A549 (cell line): ENCODE measurements at regions not wholly inside any gene's neighbourhood (a gene's known extent, or its start where the extent isn't known, plus 50 kb on each side); places are given as distances from the start of the nearest gene placed in this dataset.

Experiments used
- ATAC-seq, 2 experiments: fragments of 200-7000 bp in 1 of 2; fragments of >200 bp in 1 of 2; cut with Nextera tagmentation in 1 of 2; cut with Tn5 transposase in 1 of 2; 3 replicates each; pipeline versions ENCODE4 v1.8.0 to v1.9.1; 2018 to 2020; ENCODE audit warnings: mild to moderate bottlenecking in 1 of 2, moderate library complexity in 1 of 2
- CTCF ChIA-PET: fragments of 300-600 bp; sonication (Branson Sonifier 250); formaldehyde crosslinking; extraction: SDS; loops from one replicate; lab custom pipeline; 2021; ENCODE audit warnings: antibody characterized with exemption, inconsistent platforms; lab: Yijun Ruan, JAX
- POLR2A ChIA-PET: fragments of 350-600 bp; formaldehyde crosslinking; extraction: SDS; loops from one replicate; lab custom pipeline; 2021; ENCODE audit warnings: antibody characterized with exemption, inconsistent platforms; lab: Yijun Ruan, JAX
- DNase-seq, 2 experiments: peaks; one replicate each; pipeline versions ENCODE4 v3.0.0 to v3.0.0-alpha.2; 2011 to 2016; ENCODE audit warnings: low read depth in 1 of 2, low spot score in 1 of 2
- FAIRE-seq: peaks from 2 replicates; lab custom pipeline; 2011; peaks lifted over from hg19 to GRCh38; lab: Jason Lieb, UNC
- H3K27ac ChIP-seq, 2 experiments: fragments of >200 bp; sonication (Bioruptor Twin); formaldehyde crosslinking; 3 replicates each; pipeline ENCODE4 v1.5.1; 2016 to 2017
- H3K4me1 ChIP-seq: fragments of >200 bp; sonication (Bioruptor Twin); formaldehyde crosslinking; 3 replicates; pipeline ENCODE4 v1.6.1; 2016
- H3K4me2 ChIP-seq: fragments of >200 bp; sonication (Bioruptor Twin); formaldehyde crosslinking; 3 replicates; pipeline ENCODE4 v1.6.1; 2016
- H3K4me3 ChIP-seq: fragments of >200 bp; sonication (Bioruptor Twin); formaldehyde crosslinking; 3 replicates; pipeline ENCODE4 v1.5.1; 2016
- H3K9me3 ChIP-seq: fragments of >200 bp; sonication (Bioruptor Twin); formaldehyde crosslinking; 3 replicates; pipeline ENCODE4 v1.6.1; 2016
- BCL3 ChIP-seq: fragments of >200 bp; sonication (Bioruptor Twin); formaldehyde crosslinking; IDR thresholded peaks from 3 replicates; pipeline ENCODE4 v1.6.1; 2016
- CHD2 ChIP-seq: fragments of 150-350 bp; IDR thresholded peaks from 2 replicates; pipeline ENCODE4 v1.6.1; 2014; ENCODE audit warnings: low read length; ENCODE audit not compliant: partially characterized antibody
- E2F6 ChIP-seq: IDR thresholded peaks from 2 replicates; pipeline ENCODE4 v1.6.1; 2012; ENCODE audit warnings: low read depth, borderline replicate concordance
- EHF ChIP-seq: fragments of 250-450 bp; sonication (Bioruptor Pico); IDR thresholded peaks from 2 replicates; pipeline ENCODE4 v1.5.0; 2020; ENCODE audit warnings: mild to moderate bottlenecking
- EHMT2 ChIP-seq: fragments of 200-600 bp; sonication (generic); IDR thresholded peaks from 2 replicates; pipeline ENCODE4 v1.6.1; 2016; ENCODE audit warnings: antibody characterized with exemption, low read depth, mild to moderate bottlenecking, moderate library complexity
- ESRRA ChIP-seq: fragments of 150-350 bp; IDR thresholded peaks from 2 replicates; pipeline ENCODE4 v1.6.1; 2014; ENCODE audit warnings: mild to moderate bottlenecking, low read length, borderline replicate concordance
- FOSB ChIP-seq: fragments of 250-450 bp; sonication (Bioruptor Pico); IDR thresholded peaks from 2 replicates; pipeline ENCODE4 v1.5.0; 2020; ENCODE audit warnings: mild to moderate bottlenecking, moderate library complexity
- GATA3 ChIP-seq: IDR thresholded peaks from 2 replicates; pipeline ENCODE4 v1.6.1; 2012; ENCODE audit warnings: borderline replicate concordance
- HDAC2 ChIP-seq: fragments of 200-600 bp; sonication (generic); IDR thresholded peaks from 2 replicates; pipeline ENCODE4 v1.6.1; 2016
- HES2 ChIP-seq: fragments of >200 bp; sonication (Bioruptor Twin); formaldehyde crosslinking; IDR thresholded peaks from 2 replicates; pipeline ENCODE4 v1.6.1; 2016
- HMGXB4 ChIP-seq: fragments of 250-450 bp; sonication (Bioruptor Pico); IDR thresholded peaks from 2 replicates; pipeline ENCODE4 v1.5.0; 2021; ENCODE audit warnings: mild to moderate bottlenecking, moderate library complexity, borderline replicate concordance
- HOXA7 ChIP-seq: fragments of 250-450 bp; sonication (Bioruptor Pico); IDR thresholded peaks from 2 replicates; pipeline ENCODE4 v1.5.0; 2020; ENCODE audit warnings: mild to moderate bottlenecking, moderate library complexity
- HOXB13 ChIP-seq: fragments of 250-450 bp; sonication (Bioruptor Pico); IDR thresholded peaks from 2 replicates; pipeline ENCODE4 v1.5.0; 2020; ENCODE audit warnings: low read depth, mild to moderate bottlenecking, moderate library complexity
- JUN ChIP-seq, 2 experiments: fragments of >200 bp; sonication (Bioruptor Twin); formaldehyde crosslinking; IDR thresholded peaks; 2 replicates in 1 of 2; 3 replicates in 1 of 2; pipeline ENCODE4 v1.6.1; 2016 to 2017
- JUNB ChIP-seq: fragments of >200 bp; sonication (Bioruptor Twin); formaldehyde crosslinking; IDR thresholded peaks from 2 replicates; pipeline ENCODE4 v1.6.1; 2016
- KDM1A ChIP-seq: fragments of 200-600 bp; sonication (generic); IDR thresholded peaks from 2 replicates; pipeline ENCODE4 v1.6.1; 2016; ENCODE audit warnings: low read depth, mild to moderate bottlenecking
- NPAS2 ChIP-seq: fragments of 250-450 bp; sonication (Bioruptor Pico); IDR thresholded peaks from 2 replicates; pipeline ENCODE4 v1.8.0; 2022; ENCODE audit warnings: mild to moderate bottlenecking, moderate library complexity, borderline replicate concordance
- NR3C1 ChIP-seq: fragments of >200 bp; sonication (Bioruptor Twin); formaldehyde crosslinking; IDR thresholded peaks from 3 replicates; pipeline ENCODE4 v1.6.1; 2017
- POLR2AphosphoS2 ChIP-seq: conservative IDR thresholded peaks from 2 replicates; pipeline ENCODE4 v1.6.1; 2012; ENCODE audit warnings: low read length, improper control_type of control experiment, inconsistent platforms
- RAD21 ChIP-seq, 2 experiments: fragments of >200 bp in 1 of 2; sonication (Bioruptor Twin) in 1 of 2; formaldehyde crosslinking in 1 of 2; IDR thresholded peaks in 1 of 2; conservative IDR thresholded peaks in 1 of 2; 2 replicates in 1 of 2; 3 replicates in 1 of 2; pipeline ENCODE4 v1.6.1; 2012 to 2018; ENCODE audit warnings: inconsistent platforms in 1 of 2
- RCOR1 ChIP-seq: fragments of 150-350 bp; IDR thresholded peaks from 2 replicates; pipeline ENCODE4 v1.6.1; 2014; ENCODE audit warnings: antibody characterized with exemption, low read length, low read depth
- REST ChIP-seq: fragments of 200-600 bp; sonication (generic); IDR thresholded peaks from 2 replicates; pipeline ENCODE4 v1.6.1; 2016; ENCODE audit warnings: antibody characterized with exemption, mild to moderate bottlenecking, moderate library complexity
- RFX5 ChIP-seq: fragments of 450-650 bp; IDR thresholded peaks from 2 replicates; pipeline ENCODE4 v1.7.1; 2014; ENCODE audit warnings: antibody characterized with exemption, mild to moderate bottlenecking, moderate library complexity
- TFCP2L1 ChIP-seq: fragments of 250-450 bp; sonication (Bioruptor Pico); IDR thresholded peaks from 2 replicates; pipeline ENCODE4 v1.5.0; 2021; ENCODE audit warnings: mild to moderate bottlenecking
- ZFP36 ChIP-seq: fragments of 450-650 bp; IDR thresholded peaks from 2 replicates; pipeline ENCODE4 v1.6.1; 2014; ENCODE audit warnings: borderline replicate concordance; ENCODE audit not compliant: partially characterized antibody
- WGBS: methylation state at CpG from one replicate; pipeline ENCODE4 v1.1.6; 2017; ENCODE audit errors: missing lambda C conversion rate; 5-methylcytosine and 5-hydroxymethylcytosine counted together

GRCh38 chr5:109570362-109570874, 119.3 kb upstream of the MAN2A1 start:
- ATAC-seq = no peak
- 46% methylated on average over 20 of the region's 20 CpGs for WGBS
- TF ChIP-seq E2F6 = no peak
- TF ChIP-seq ZFP36 = no peak
- TF ChIP-seq, all 56 proteins: peak for 0
- Histone ChIP-seq H3K4me3 (no peak overlapping the region), H3K27ac (no peak overlapping the region), H3K4me1 (no peaks in the 10 kb centered on the region), H3K4me2 (no peak overlapping the region), H3K9me3 (no peaks in the 10 kb centered on the region)
- DNase-seq = no peak
- CTCF ChIA-PET = interaction anchor here (0.7 kb wide), 1 partner anchor 246 kb away, joined by 4 read pairs; no protein-coding TSS in a partner anchor
- POLR2A ChIA-PET = no interaction called here
- FAIRE-seq = no peak

- no peak overlapping the region for H3K4me3 ChIP-seq
- no peak for TF ChIP-seq NR3C1
- no peak for TF ChIP-seq HOXA7 (CRISPR knock-in tag)
- no peak for TF ChIP-seq HMGXB4 (CRISPR knock-in tag)
- no peak for TF ChIP-seq GATA3
- TF ChIP-seq TFCP2L1 (CRISPR knock-in tag) = no peak
- no peak overlapping the region for H3K4me2 ChIP-seq
These were observed 122.2 kb upstream of the MAN2A1 start for GRCh38 chr5:109567374-109568044.

GRCh38 chr5:109566361-109566760, 123.4 kb upstream of the MAN2A1 start:
- Histone ChIP-seq H3K4me1 (no peaks in the 10 kb centered on the region), H3K9me3 (no peaks in the 10 kb centered on the region), H3K4me3 (no peak overlapping the region), H3K4me2 (no peak overlapping the region), H3K27ac (no peak overlapping the region)
- WGBS = 45% methylated on average over 2 of the region's 2 CpGs
- ChIA-PET CTCF (interaction anchor here (2.0 kb wide), 1 partner anchor 10 kb away, joined by 6 read pairs; no protein-coding TSS in a partner anchor), POLR2A (no interaction called here)
- DNase-seq (no peak), FAIRE-seq (no peak), ATAC-seq (no peak)
- TF ChIP-seq RCOR1 = no peak
- TF ChIP-seq RAD21 (conservative IDR thresholded peaks at IDR 0.05 in 1 of 2, IDR thresholded peaks at IDR 0.05 in 1 of 2) = no peak
- no peak for TF ChIP-seq JUN (IDR thresholded peaks at IDR 0.05)
- no peak for TF ChIP-seq REST
- TF ChIP-seq EHMT2 = no peak
- TF ChIP-seq RFX5 = no peak
- no peak for TF ChIP-seq POLR2AphosphoS2
- TF ChIP-seq CHD2 = no peak
- TF ChIP-seq KDM1A = no peak
- TF ChIP-seq BCL3 = no peak
- TF ChIP-seq NPAS2 (CRISPR knock-in tag) = no peak
- TF ChIP-seq EHF (CRISPR knock-in tag) = no peak
- no peak for TF ChIP-seq HDAC2
- TF ChIP-seq JUNB = no peak
- TF ChIP-seq ESRRA = no peak
- no peak for TF ChIP-seq HOXB13
- no peak for TF ChIP-seq FOSB (CRISPR knock-in tag)
- TF ChIP-seq HES2 = no peak

More at GRCh38 chr5:109567374-109568044, 122.2 kb upstream of the MAN2A1 start:
- CTCF ChIA-PET = interaction anchor here (2.0 kb wide), 1 partner anchor 9 kb away, joined by 6 read pairs; no protein-coding TSS in a partner anchor
- H3K4me1 ChIP-seq = no peaks in the 10 kb centered on the region
- WGBS = 31% methylated on average over 7 of the region's 7 CpGs
- POLR2A ChIA-PET = no interaction called here
- H3K27ac ChIP-seq = no peak overlapping the region
- no peaks in the 10 kb centered on the region for H3K9me3 ChIP-seq
- DNase-seq = no peak
- FAIRE-seq = no peak
- peak in 1 of 2 experiments; percentile 39; a peak in 1 of 6 replicates for ATAC-seq
